ENCODE measurements at regions not wholly inside any gene's neighbourhood (a gene's known extent, or its start where the extent isn't known, plus 50 kb on each side); places are given as distances from the start of the nearest gene placed in this dataset.

DNA sequence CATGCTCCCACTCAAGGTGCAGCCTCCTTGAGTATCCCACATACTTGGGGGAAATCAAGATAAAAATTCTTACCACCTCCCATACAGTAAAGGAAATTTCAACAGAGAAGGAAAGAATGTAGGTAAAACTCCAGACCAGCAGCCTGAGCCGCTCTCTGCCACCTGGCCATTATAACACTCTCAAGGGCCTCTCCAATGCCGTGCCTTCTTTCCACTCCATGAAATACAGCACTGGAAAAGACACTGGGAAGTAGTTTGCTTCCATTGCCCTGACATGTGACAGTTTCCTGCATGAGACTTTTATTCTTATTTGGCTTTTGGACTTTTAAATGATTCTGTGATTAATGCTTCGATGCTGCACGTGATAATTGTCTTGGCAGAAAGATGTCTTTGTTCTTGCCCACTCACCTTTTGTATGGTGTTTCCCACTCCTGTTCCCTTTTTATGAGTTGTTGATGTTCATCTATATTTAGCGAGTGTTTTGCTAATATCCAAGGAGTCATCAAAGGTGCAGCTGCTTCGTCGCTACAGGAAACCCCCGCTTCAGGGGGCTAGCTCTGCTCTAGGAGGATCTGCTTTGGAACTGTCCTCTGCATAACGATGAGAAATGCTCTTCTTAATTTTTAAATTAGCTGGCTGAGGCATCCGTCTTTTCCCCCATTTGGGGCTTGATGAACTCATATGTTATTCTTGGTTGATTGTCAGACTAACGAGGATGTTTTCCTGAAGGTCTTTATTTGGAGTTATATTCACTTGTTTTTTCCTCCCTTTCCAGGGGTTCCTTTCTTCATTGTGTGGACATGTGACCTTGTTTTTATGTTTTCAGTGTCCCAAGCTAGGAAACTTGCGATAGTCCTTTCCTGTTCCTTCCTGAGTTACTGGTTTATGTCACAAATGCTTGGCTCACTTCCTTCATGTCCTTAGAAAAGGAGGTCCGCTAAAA lies 179.4 kb downstream of the TXNL1 start:
- TF ChIP-seq GATA3 (IDR thresholded peaks at IDR 0.05; ENCODE audit: low read depth, low read length): no peak
- no peak for TF ChIP-seq GATA2 (IDR thresholded peaks at IDR 0.05; ENCODE audit: low read depth, low read length)

All from SH-SY5Y (cell line).